GM23338 (cell line): ENCODE measurements at regions not wholly inside any gene's neighbourhood (a gene's known extent, or its start where the extent isn't known, plus 50 kb on each side); places are given as distances from the start of the nearest gene placed in this dataset.

Experiments used
- ATAC-seq: fragments of 200-7000 bp; cut with Tn5 transposase; 3 replicates; pipeline ENCODE4 v1.9.1; 2020
- DNase-seq: peaks from one replicate; pipeline ENCODE4 v3.0.0-alpha.2; 2015; ENCODE audit warnings: low spot score
- H2AFZ ChIP-seq: fragments of 200-600 bp; sonication (generic); 2 replicates; pipeline ENCODE4 v1.8.0; 2016; ENCODE audit warnings: antibody characterized with exemption, mild to moderate bottlenecking, moderate library complexity
- H3F3A ChIP-seq: fragments of 200-600 bp; sonication (generic); replicated peaks from 2 replicates; pipeline ENCODE4 v1.8.0; 2017; ENCODE audit warnings: antibody characterized with exemption, mixed run types, low read depth
- H3K27ac ChIP-seq: fragments of 200-600 bp; sonication (generic); 2 replicates; pipeline ENCODE4 v1.6.1; 2016; ENCODE audit warnings: low read depth
- H3K27me3 ChIP-seq: fragments of 200-600 bp; sonication (generic); 2 replicates; pipeline ENCODE4 v1.8.0; 2016; ENCODE audit warnings: mild to moderate bottlenecking, mixed run types, moderate library complexity; ENCODE audit not compliant: insufficient read depth
- H3K36me3 ChIP-seq: fragments of 200-600 bp; sonication (generic); 2 replicates; pipeline ENCODE4 v1.8.0; 2016; ENCODE audit warnings: mild to moderate bottlenecking; ENCODE audit not compliant: insufficient read depth
- H3K4me1 ChIP-seq: fragments of 200-600 bp; sonication (generic); 2 replicates; pipeline ENCODE4 v1.8.0; 2016; ENCODE audit warnings: mild to moderate bottlenecking, moderate library complexity; ENCODE audit not compliant: insufficient read depth
- H3K4me2 ChIP-seq: fragments of 200-600 bp; sonication (generic); 2 replicates; pipeline ENCODE4 v1.7.1; 2017; ENCODE audit warnings: mixed run types
- H3K4me3 ChIP-seq: fragments of 200-600 bp; sonication (generic); 2 replicates; pipeline ENCODE4 v1.6.1; 2016; ENCODE audit warnings: mixed run types
- H3K79me2 ChIP-seq: fragments of 200-600 bp; sonication (generic); replicated peaks from 2 replicates; pipeline ENCODE4 v1.8.0; 2017; ENCODE audit warnings: mild to moderate bottlenecking; ENCODE audit not compliant: insufficient read depth
- H3K9me2 ChIP-seq: fragments of 200-600 bp; sonication (generic); 2 replicates; pipeline ENCODE4 v1.8.0; 2017; ENCODE audit not compliant: insufficient read depth
- H4K20me1 ChIP-seq: fragments of 200-600 bp; sonication (generic); replicated peaks from 2 replicates; pipeline ENCODE4 v1.8.0; 2017; ENCODE audit warnings: mild to moderate bottlenecking; ENCODE audit not compliant: insufficient read depth
- H3K27ac Mint-ChIP-seq: 2 replicates; pipeline ENCODE4 v1.8.0; 2020; ENCODE audit warnings: inconsistent platforms, mild to moderate bottlenecking, moderate library complexity, mixed read lengths
- H3K27me3 Mint-ChIP-seq: 3 replicates; pipeline ENCODE4 v1.8.0; 2022; ENCODE audit warnings: low read depth, mild to moderate bottlenecking, moderate library complexity, mixed read lengths, inconsistent platforms; ENCODE audit not compliant: insufficient read depth, poor library complexity
- H3K36me3 Mint-ChIP-seq: 3 replicates; pipeline ENCODE4 v1.8.0; 2021; ENCODE audit warnings: low read depth, mild to moderate bottlenecking, inconsistent platforms, moderate library complexity, mixed read lengths
- H3K4me1 Mint-ChIP-seq: 3 replicates; pipeline ENCODE4 v1.8.0; 2020; ENCODE audit warnings: mild to moderate bottlenecking, inconsistent platforms, mixed read lengths
- H3K4me3 Mint-ChIP-seq: 3 replicates; pipeline ENCODE4 v1.8.0; 2021; ENCODE audit warnings: moderate library complexity, mild to moderate bottlenecking, inconsistent platforms, mixed read lengths
- H3K9me3 Mint-ChIP-seq: 3 replicates; pipeline ENCODE4 v1.8.0; 2020; ENCODE audit warnings: moderate library complexity, mild to moderate bottlenecking, inconsistent platforms, mixed read lengths
- JUNB ChIP-seq: IDR thresholded peaks from one replicate; pipeline ENCODE4 v1.6.1; 2016; ENCODE audit warnings: antibody characterized with exemption; ENCODE audit not compliant: unreplicated experiment
- REST ChIP-seq: IDR thresholded peaks from one replicate; pipeline ENCODE4 v1.6.1; 2018; ENCODE audit warnings: antibody characterized with exemption; ENCODE audit not compliant: unreplicated experiment
- STAT1 ChIP-seq: IDR thresholded peaks from one replicate; pipeline ENCODE4 v1.6.1; 2016; ENCODE audit warnings: antibody characterized with exemption; ENCODE audit not compliant: unreplicated experiment
- ZNF462 ChIP-seq: fragments of 250-450 bp; sonication (Bioruptor Pico); IDR thresholded peaks from 2 replicates; pipeline ENCODE4 v1.5.0; 2020; ENCODE audit warnings: mild to moderate bottlenecking, moderate library complexity

GRCh38 chr15:29633971-29634370 lies 188.3 kb downstream of the TJP1 start:
- peaks cover 14% of the 10 kb centered on the region for H3K4me1 Mint-ChIP-seq

More at GRCh38 chr15:29633971-29634370, 188.3 kb downstream of the TJP1 start:
- Histone ChIP-seq H4K20me1 (no peaks in the 10 kb centered on the region), H3K4me1 (no peaks in the 10 kb centered on the region), H3K9me2 (peaks cover 5% of the 10 kb centered on the region; the same call in 1 of the 2 replicates), H3K4me3 (no peak overlapping the region), H3K4me2 (no peak overlapping the region), H3K27ac (no peak overlapping the region), H2AFZ (no peak overlapping the region), H3K27me3 (no peaks in the 10 kb centered on the region), H3F3A (no peaks in the 10 kb centered on the region), H3K79me2 (no peaks in the 10 kb centered on the region), H3K36me3 (no peaks in the 10 kb centered on the region; the same call in 1 of the 2 replicates)
- Mint-ChIP-seq H3K9me3 (peaks cover 3% of the 10 kb centered on the region; the same call in 1 of the 3 replicates), H3K27ac (no peak overlapping the region), H3K4me3 (no peak overlapping the region), H3K27me3 (peaks cover 10% of the 10 kb centered on the region), H3K36me3 (no peaks in the 10 kb centered on the region; the same call in 2 of the 3 replicates)
- ATAC-seq (no peak), DNase-seq (no peak)
- no peak for TF ChIP-seq ZNF462 (CRISPR knock-in tag)
- no peak for TF ChIP-seq JUNB
- TF ChIP-seq REST = no peak
- no peak for TF ChIP-seq STAT1
